GM12878 (cell line): ENCODE measurements at regions not wholly inside any gene's neighbourhood (a gene's known extent, or its start where the extent isn't known, plus 50 kb on each side); places are given as distances from the start of the nearest gene placed in this dataset.

Experiments
- ATAC-seq: fragments of 200-7000 bp; cut with Tn5 transposase; 3 replicates; pipeline ENCODE4 v1.9.1; 2020; ENCODE audit warnings: mild to moderate bottlenecking, moderate library complexity
- BruUV-seq: library from RNA; stranded (reverse); fragments of 400-500 nt; replicated peaks from 2 replicates; lab custom pipeline; 2021; lab: Mats Ljungman, UMichigan
- CTCF ChIA-PET: fragments of 300-600 bp; sonication (Branson Sonifier 250); formaldehyde crosslinking; extraction: SDS; loops from one replicate; lab custom pipeline; 2021; ENCODE audit warnings: inconsistent platforms; lab: Yijun Ruan, JAX
- POLR2A ChIA-PET: fragments of 350-600 bp; formaldehyde crosslinking; extraction: SDS; loops from one replicate; lab custom pipeline; 2021; ENCODE audit warnings: inconsistent platforms; lab: Charles Lee
- RAD21 ChIA-PET: fragments of 300-600 bp; sonication (Branson Sonifier 250); formaldehyde crosslinking; loops from one replicate; lab custom pipeline; 2023; ENCODE audit warnings: antibody characterized with exemption; ENCODE audit not compliant: unreplicated experiment; lab: Charles Lee
- SMC1A ChIA-PET: fragments of 300-600 bp; sonication (Branson Sonifier 250); formaldehyde crosslinking; loops from one replicate; lab custom pipeline; 2023; ENCODE audit not compliant: unreplicated experiment, uncharacterized antibody; lab: Charles Lee
- DNase-seq: peaks from one replicate; pipeline ENCODE4 v3.0.0-alpha.2; 2011; ENCODE audit warnings: low read depth, low spot score
- FAIRE-seq: peaks from 3 replicates; lab custom pipeline; 2011; peaks lifted over from hg19 to GRCh38; lab: Jason Lieb, UNC
- H2AFZ ChIP-seq: 2 replicates; pipeline ENCODE4 v1.6.0; 2011; ENCODE audit warnings: low read depth, low read length, control low read depth; ENCODE audit not compliant: control insufficient read depth
- H3K27ac ChIP-seq: 2 replicates; pipeline ENCODE4 v1.5.1; 2011; ENCODE audit warnings: control low read depth; ENCODE audit not compliant: control insufficient read depth, insufficient read depth
- H3K27me3 ChIP-seq, 2 experiments: replicated peaks in 1 of 2; 2 replicates each; pipeline versions ENCODE4 v1.6.0 to v1.6.1; 2011; ENCODE audit warnings: low read length in 1 of 2; ENCODE audit not compliant: control insufficient read depth in 2 of 2, insufficient read depth in 2 of 2
- H3K36me3 ChIP-seq, 2 experiments: 2 replicates each; pipeline ENCODE4 v1.5.1; 2011; ENCODE audit warnings: low read length in 1 of 2; ENCODE audit not compliant: control insufficient read depth in 2 of 2, insufficient read depth in 2 of 2
- H3K4me1 ChIP-seq: 2 replicates; pipeline ENCODE4 v1.6.1; 2011; ENCODE audit warnings: mild to moderate bottlenecking, low read length, moderate library complexity, mixed read lengths; ENCODE audit not compliant: control insufficient read depth, insufficient read depth
- H3K4me2 ChIP-seq: 2 replicates; pipeline ENCODE4 v1.6.0; 2011; ENCODE audit warnings: control low read depth; ENCODE audit not compliant: control insufficient read depth, insufficient read depth
- H3K4me3 ChIP-seq: fragments of 200-600 bp; sonication (generic); 2 replicates; pipeline ENCODE4 v1.5.1; 2016
- H3K79me2 ChIP-seq: 2 replicates; pipeline ENCODE4 v1.6.0; 2011; ENCODE audit warnings: low read length; ENCODE audit not compliant: control insufficient read depth, insufficient read depth
- H3K9ac ChIP-seq: 2 replicates; pipeline ENCODE4 v1.8.0; 2011; ENCODE audit warnings: low read length, control low read depth, mixed read lengths; ENCODE audit not compliant: control insufficient read depth, insufficient read depth
- H3K9me3 ChIP-seq: replicated peaks from 3 replicates; pipeline ENCODE4 v1.5.1; 2011; ENCODE audit warnings: mild to moderate bottlenecking, low read length; ENCODE audit not compliant: control insufficient read depth, insufficient read depth
- H4K20me1 ChIP-seq: 2 replicates; pipeline ENCODE4 v1.6.0; 2011; ENCODE audit not compliant: control insufficient read depth, insufficient read depth
- HDGF ChIP-seq: fragments of 450-650 bp; IDR thresholded peaks from 2 replicates; pipeline ENCODE4 v1.6.1; 2016; ENCODE audit warnings: antibody characterized with exemption
- MTA2 ChIP-seq: fragments of 450-650 bp; IDR thresholded peaks from 2 replicates; pipeline ENCODE4 v1.6.1; 2016; ENCODE audit warnings: low read depth, mild to moderate bottlenecking, moderate library complexity
- NR2C2 ChIP-seq: IDR thresholded peaks from 2 replicates; pipeline ENCODE4 v1.6.1; 2011; ENCODE audit warnings: borderline replicate concordance, low read depth; ENCODE audit not compliant: control insufficient read depth, insufficient read length
- POLR2A ChIP-seq: IDR thresholded peaks from 2 replicates; pipeline ENCODE4 v1.6.1; 2011; ENCODE audit warnings: low read depth, mild to moderate bottlenecking, low read length
- SP1 ChIP-seq: IDR thresholded peaks from one replicate; pipeline ENCODE4 v1.6.1; 2011; ENCODE audit warnings: low read depth, low read length
- SRF ChIP-seq, 2 experiments: IDR thresholded peaks; 2 replicates each; pipeline ENCODE4 v1.6.1; 2011; ENCODE audit warnings: low read depth in 2 of 2, low read length in 2 of 2, mild to moderate bottlenecking in 1 of 2, moderate library complexity in 1 of 2
- SUPT20H ChIP-seq: IDR thresholded peaks from 2 replicates; pipeline ENCODE4 v1.6.1; 2011; ENCODE audit warnings: low read depth, mild to moderate bottlenecking, low read length, moderate library complexity, borderline replicate concordance; ENCODE audit not compliant: control insufficient read depth
- YBX1 ChIP-seq: fragments of 450-650 bp; IDR thresholded peaks from 2 replicates; pipeline ENCODE4 v1.6.1; 2016; ENCODE audit warnings: antibody characterized with exemption
- WGBS: methylation state at CpG from one replicate; pipeline ENCODE4 v1.1.6; 2016; ENCODE audit warnings: low lambda C conversion rate; ENCODE audit not compliant: insufficient replicate concordance, insufficient coverage; ENCODE audit errors: missing lambda C conversion rate; 5-methylcytosine and 5-hydroxymethylcytosine counted together
- in situ Hi-C: fragments of 300-500 bp; cut with MboI; formaldehyde crosslinking; loops from 9 replicates; pipeline ENCODE4 v1.14.3; 2018; ENCODE audit warnings: mixed read lengths
- intact Hi-C: fragments of 100-400 bp; cut with micrococcal nuclease; formaldehyde crosslinking; loops from one replicate; pipeline ENCODE4 v1.14.2; 2022; ENCODE audit not compliant: unreplicated experiment
- TF ChIP-seq, protein P1 (sequence below): fragments of 450-650 bp; formaldehyde crosslinking; IDR thresholded peaks from 2 replicates; pipeline ENCODE4 v1.4.0; 2022; ENCODE audit warnings: mild to moderate bottlenecking, moderate library complexity
- TF ChIP-seq, protein P2 (sequence below): fragments of 450-650 bp; IDR thresholded peaks from 2 replicates; pipeline ENCODE4 v1.6.1; 2017; ENCODE audit warnings: mild to moderate bottlenecking, moderate library complexity
- TF ChIP-seq, protein P3 (sequence below): fragments of 450-650 bp; IDR thresholded peaks from 2 replicates; pipeline ENCODE4 v1.6.1; 2017; ENCODE audit warnings: mild to moderate bottlenecking, moderate library complexity

DNA sequence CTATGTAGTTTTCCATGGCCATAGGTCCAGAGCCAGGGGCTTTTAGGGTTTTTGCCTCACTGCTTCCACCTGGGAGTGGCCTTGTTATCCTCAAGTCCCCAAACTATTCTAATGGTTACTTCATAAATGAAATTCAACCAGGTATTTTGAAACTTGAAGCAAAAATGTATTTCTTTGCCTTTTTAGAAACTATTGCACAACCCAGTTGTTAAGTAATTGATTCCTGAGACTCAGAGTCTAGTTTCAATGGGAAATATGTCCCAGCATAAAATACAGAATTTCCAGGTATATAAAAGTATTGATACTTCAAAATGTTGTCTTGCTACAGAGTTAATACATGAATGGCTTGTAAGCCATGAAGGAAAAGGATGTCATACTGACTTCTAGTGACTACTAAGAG is 456.2 kb upstream of the DAB2 start (continued):
- TF ChIP-seq, protein P1, sequence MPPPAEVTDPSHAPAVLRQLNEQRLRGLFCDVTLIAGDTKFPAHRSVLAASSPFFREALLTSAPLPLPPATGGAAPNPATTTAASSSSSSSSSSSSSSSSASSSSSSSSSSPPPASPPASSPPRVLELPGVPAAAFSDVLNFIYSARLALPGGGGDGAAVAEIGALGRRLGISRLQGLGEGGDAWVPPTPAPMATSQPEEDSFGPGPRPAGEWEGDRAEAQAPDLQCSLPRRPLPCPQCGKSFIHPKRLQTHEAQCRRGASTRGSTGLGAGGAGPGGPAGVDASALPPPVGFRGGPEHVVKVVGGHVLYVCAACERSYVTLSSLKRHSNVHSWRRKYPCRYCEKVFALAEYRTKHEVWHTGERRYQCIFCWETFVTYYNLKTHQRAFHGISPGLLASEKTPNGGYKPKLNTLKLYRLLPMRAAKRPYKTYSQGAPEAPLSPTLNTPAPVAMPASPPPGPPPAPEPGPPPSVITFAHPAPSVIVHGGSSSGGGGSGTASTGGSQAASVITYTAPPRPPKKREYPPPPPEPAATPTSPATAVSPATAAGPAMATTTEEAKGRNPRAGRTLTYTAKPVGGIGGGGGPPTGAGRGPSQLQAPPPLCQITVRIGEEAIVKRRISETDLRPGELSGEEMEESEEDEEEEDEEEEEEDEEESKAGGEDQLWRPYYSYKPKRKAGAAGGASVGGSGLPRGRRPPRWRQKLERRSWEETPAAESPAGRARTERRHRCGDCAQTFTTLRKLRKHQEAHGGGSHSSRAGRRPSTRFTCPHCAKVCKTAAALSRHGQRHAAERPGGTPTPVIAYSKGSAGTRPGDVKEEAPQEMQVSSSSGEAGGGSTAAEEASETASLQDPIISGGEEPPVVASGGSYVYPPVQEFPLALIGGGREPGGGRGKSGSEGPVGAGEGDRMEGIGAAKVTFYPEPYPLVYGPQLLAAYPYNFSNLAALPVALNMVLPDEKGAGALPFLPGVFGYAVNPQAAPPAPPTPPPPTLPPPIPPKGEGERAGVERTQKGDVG: no peak
- TF ChIP-seq, protein P2, sequence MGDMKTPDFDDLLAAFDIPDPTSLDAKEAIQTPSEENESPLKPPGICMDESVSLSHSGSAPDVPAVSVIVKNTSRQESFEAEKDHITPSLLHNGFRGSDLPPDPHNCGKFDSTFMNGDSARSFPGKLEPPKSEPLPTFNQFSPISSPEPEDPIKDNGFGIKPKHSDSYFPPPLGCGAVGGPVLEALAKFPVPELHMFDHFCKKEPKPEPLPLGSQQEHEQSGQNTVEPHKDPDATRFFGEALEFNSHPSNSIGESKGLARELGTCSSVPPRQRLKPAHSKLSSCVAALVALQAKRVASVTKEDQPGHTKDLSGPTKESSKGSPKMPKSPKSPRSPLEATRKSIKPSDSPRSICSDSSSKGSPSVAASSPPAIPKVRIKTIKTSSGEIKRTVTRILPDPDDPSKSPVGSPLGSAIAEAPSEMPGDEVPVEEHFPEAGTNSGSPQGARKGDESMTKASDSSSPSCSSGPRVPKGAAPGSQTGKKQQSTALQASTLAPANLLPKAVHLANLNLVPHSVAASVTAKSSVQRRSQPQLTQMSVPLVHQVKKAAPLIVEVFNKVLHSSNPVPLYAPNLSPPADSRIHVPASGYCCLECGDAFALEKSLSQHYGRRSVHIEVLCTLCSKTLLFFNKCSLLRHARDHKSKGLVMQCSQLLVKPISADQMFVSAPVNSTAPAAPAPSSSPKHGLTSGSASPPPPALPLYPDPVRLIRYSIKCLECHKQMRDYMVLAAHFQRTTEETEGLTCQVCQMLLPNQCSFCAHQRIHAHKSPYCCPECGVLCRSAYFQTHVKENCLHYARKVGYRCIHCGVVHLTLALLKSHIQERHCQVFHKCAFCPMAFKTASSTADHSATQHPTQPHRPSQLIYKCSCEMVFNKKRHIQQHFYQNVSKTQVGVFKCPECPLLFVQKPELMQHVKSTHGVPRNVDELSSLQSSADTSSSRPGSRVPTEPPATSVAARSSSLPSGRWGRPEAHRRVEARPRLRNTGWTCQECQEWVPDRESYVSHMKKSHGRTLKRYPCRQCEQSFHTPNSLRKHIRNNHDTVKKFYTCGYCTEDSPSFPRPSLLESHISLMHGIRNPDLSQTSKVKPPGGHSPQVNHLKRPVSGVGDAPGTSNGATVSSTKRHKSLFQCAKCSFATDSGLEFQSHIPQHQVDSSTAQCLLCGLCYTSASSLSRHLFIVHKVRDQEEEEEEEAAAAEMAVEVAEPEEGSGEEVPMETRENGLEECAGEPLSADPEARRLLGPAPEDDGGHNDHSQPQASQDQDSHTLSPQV: no peak
- no peak for TF ChIP-seq HDGF

DNA sequence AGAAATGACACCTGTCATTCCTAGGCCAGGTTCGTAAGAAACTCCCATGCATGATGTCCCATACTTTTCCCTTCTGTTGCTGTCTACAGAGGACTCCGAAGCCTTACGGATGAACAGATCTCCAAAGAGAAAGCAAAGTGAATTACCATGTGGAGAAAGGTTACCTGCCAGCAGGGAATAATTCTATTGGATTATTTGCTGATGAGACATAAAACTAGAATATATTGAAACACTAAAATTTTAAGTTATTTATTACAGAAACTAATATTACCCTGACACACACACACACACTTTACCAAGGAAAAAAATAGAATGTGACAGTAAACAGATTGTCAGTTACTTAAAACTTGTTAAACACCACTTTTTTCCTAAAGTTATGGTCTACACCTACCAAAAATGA is 452.7 kb upstream of the DAB2 start:
- no peaks in the 10 kb centered on the region for H3K36me3 ChIP-seq
- H3K9ac ChIP-seq: no peak overlapping the region
- H3K4me3 ChIP-seq: no peak overlapping the region
- H3K4me2 ChIP-seq: no peak overlapping the region
- H3K9me3 ChIP-seq: no peaks in the 10 kb centered on the region
- SMC1A ChIA-PET: no interaction called here
- no peaks in the 10 kb centered on the region for H3K79me2 ChIP-seq
- H3K27me3 ChIP-seq: no peaks in the 10 kb centered on the region
- FAIRE-seq (no peak), DNase-seq (no peak), ATAC-seq (no peak)
- H3K4me1 ChIP-seq: no peaks in the 10 kb centered on the region
- RAD21 ChIA-PET: no interaction called here
- BruUV-seq: no TSS peak
- intact Hi-C loops (no loop called here), in situ Hi-C loops (no loop called here)
- POLR2A ChIA-PET: no interaction called here
- 47% methylated on average over 3 of the region's 3 CpGs for WGBS
- no peak overlapping the region for H3K27ac ChIP-seq
- CTCF ChIA-PET: no interaction called here
- H2AFZ ChIP-seq: no peak overlapping the region
- no peaks in the 10 kb centered on the region for H4K20me1 ChIP-seq
- no peak for TF ChIP-seq YBX1
- TF ChIP-seq MTA2: no peak
- no peak for TF ChIP-seq SUPT20H
- no peak for TF ChIP-seq SRF (IDR thresholded peaks at IDR 0.05; ENCODE audit: low read depth in 2 of 2, low read length in 2 of 2)
- no peak for TF ChIP-seq POLR2A
- TF ChIP-seq, protein P3, sequence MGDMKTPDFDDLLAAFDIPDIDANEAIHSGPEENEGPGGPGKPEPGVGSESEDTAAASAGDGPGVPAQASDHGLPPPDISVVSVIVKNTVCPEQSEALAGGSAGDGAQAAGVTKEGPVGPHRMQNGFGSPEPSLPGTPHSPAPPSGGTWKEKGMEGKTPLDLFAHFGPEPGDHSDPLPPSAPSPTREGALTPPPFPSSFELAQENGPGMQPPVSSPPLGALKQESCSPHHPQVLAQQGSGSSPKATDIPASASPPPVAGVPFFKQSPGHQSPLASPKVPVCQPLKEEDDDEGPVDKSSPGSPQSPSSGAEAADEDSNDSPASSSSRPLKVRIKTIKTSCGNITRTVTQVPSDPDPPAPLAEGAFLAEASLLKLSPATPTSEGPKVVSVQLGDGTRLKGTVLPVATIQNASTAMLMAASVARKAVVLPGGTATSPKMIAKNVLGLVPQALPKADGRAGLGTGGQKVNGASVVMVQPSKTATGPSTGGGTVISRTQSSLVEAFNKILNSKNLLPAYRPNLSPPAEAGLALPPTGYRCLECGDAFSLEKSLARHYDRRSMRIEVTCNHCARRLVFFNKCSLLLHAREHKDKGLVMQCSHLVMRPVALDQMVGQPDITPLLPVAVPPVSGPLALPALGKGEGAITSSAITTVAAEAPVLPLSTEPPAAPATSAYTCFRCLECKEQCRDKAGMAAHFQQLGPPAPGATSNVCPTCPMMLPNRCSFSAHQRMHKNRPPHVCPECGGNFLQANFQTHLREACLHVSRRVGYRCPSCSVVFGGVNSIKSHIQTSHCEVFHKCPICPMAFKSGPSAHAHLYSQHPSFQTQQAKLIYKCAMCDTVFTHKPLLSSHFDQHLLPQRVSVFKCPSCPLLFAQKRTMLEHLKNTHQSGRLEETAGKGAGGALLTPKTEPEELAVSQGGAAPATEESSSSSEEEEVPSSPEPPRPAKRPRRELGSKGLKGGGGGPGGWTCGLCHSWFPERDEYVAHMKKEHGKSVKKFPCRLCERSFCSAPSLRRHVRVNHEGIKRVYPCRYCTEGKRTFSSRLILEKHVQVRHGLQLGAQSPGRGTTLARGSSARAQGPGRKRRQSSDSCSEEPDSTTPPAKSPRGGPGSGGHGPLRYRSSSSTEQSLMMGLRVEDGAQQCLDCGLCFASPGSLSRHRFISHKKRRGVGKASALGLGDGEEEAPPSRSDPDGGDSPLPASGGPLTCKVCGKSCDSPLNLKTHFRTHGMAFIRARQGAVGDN: no peak
- no peak for TF ChIP-seq SP1
- no peak for TF ChIP-seq NR2C2
